Thoracic aorta (tissue), 2 donors: ENCODE measurements at regions not wholly inside any gene's neighbourhood (a gene's known extent, or its start where the extent isn't known, plus 50 kb on each side); places are given as distances from the start of the nearest gene placed in this dataset.

Experiments
- ATAC-seq: fragments of 150-250 bp; one replicate; pipeline ENCODE4 v1.8.0; 2017; ENCODE audit warnings: low read depth; ENCODE audit not compliant: insufficient number of reproducible peaks, low FRiP score
- DNase-seq: peaks from one replicate; pipeline ENCODE4 v3.0.0-alpha.2; 2020; ENCODE audit warnings: low spot score
- H3K27ac ChIP-seq, 2 donors: fragments of 200-600 bp; sonication (generic); 1 replicate in 1 of 2; 2 replicates in 1 of 2; pipeline ENCODE4 v1.5.1; 2016; ENCODE audit warnings: mild to moderate bottlenecking in 2 of 2, moderate library complexity in 2 of 2
- H3K27me3 ChIP-seq: fragments of 200-600 bp; sonication (generic); replicated peaks from 2 replicates; pipeline ENCODE4 v1.6.0; 2016; ENCODE audit warnings: mild to moderate bottlenecking; ENCODE audit not compliant: insufficient read depth
- H3K36me3 ChIP-seq: fragments of 200-600 bp; sonication (generic); one replicate; pipeline ENCODE4 v1.5.1; 2016
- H3K4me1 ChIP-seq, 2 donors: fragments of 200-600 bp; sonication (generic); 1 replicate in 1 of 2; 2 replicates in 1 of 2; pipeline versions ENCODE4 v1.5.1 to v1.6.0; 2016; ENCODE audit warnings: low read depth in 2 of 2, mild to moderate bottlenecking in 1 of 2; ENCODE audit not compliant: control insufficient read depth in 1 of 2
- H3K4me3 ChIP-seq: fragments of 200-600 bp; sonication (generic); 2 replicates; pipeline ENCODE4 v1.5.1; 2016; ENCODE audit warnings: mild to moderate bottlenecking
- H3K9me3 ChIP-seq: fragments of 200-600 bp; sonication (generic); 2 replicates; pipeline ENCODE4 v1.5.1; 2016
- CTCF ChIP-seq: fragments of 200-600 bp; sonication (generic); IDR thresholded peaks from one replicate; pipeline ENCODE4 v1.5.1; 2019; ENCODE audit warnings: antibody characterized with exemption

- Histone ChIP-seq H3K27me3 (no peaks in the 10 kb centered on the region), H3K9me3 (no peaks in the 10 kb centered on the region), H3K36me3 (no peaks in the 10 kb centered on the region), H3K4me1 (no peaks in the 10 kb centered on the region), H3K27ac (no peak overlapping the region), H3K4me3 (no peak overlapping the region)
- ATAC-seq (no peak), DNase-seq (no peak)
- TF ChIP-seq CTCF, result no peak
Observed at GRCh38 chr13:76703621-76704288, 182.4 kb downstream of the KCTD12 start.

- Histone ChIP-seq H3K4me3 (no peak overlapping the region), H3K9me3 (no peaks in the 10 kb centered on the region), H3K27ac (no peak overlapping the region), H3K4me1 (no peaks in the 10 kb centered on the region), H3K27me3 (no peaks in the 10 kb centered on the region), H3K36me3 (no peaks in the 10 kb centered on the region)
- TF ChIP-seq CTCF, result no peak
- ATAC-seq (no peak), DNase-seq (no peak)
Observed at GRCh38 chr13:76703216-76703615, 183.0 kb downstream of the KCTD12 start.

- no peaks in the 10 kb centered on the region for H3K4me1 ChIP-seq
Observed at GRCh38 chr13:76697288-76697687, 188.9 kb downstream of the KCTD12 start.

GRCh38 chr13:76696370-76696769 is 189.8 kb downstream of the KCTD12 start:
- DNase-seq, result no peak
- H3K36me3 ChIP-seq, result no peaks in the 10 kb centered on the region
- ATAC-seq, result no peak
- no peak overlapping the region for H3K27ac ChIP-seq
- no peaks in the 10 kb centered on the region for H3K4me1 ChIP-seq
- TF ChIP-seq CTCF, result no peak
- no peak overlapping the region for H3K4me3 ChIP-seq
- H3K9me3 ChIP-seq, result no peaks in the 10 kb centered on the region
- no peaks in the 10 kb centered on the region for H3K27me3 ChIP-seq

More at GRCh38 chr13:76697288-76697687, 188.9 kb downstream of the KCTD12 start:
- TF ChIP-seq CTCF, result no peak
- Histone ChIP-seq H3K27me3 (no peaks in the 10 kb centered on the region), H3K27ac (no peak overlapping the region), H3K9me3 (no peaks in the 10 kb centered on the region), H3K36me3 (no peaks in the 10 kb centered on the region), H3K4me3 (no peak overlapping the region)
- ATAC-seq (no peak), DNase-seq (no peak)

- ATAC-seq, result no peak
- no peak for TF ChIP-seq CTCF
Observed at GRCh38 chr13:76693086-76693485, 193.1 kb downstream of the KCTD12 start.

More at GRCh38 chr13:76693086-76693485, 193.1 kb downstream of the KCTD12 start:
- Histone ChIP-seq H3K9me3 (no peaks in the 10 kb centered on the region), H3K4me3 (no peak overlapping the region), H3K27me3 (no peaks in the 10 kb centered on the region), H3K27ac (no peak overlapping the region), H3K4me1 (peaks cover 0 to 2% of the 10 kb centered on the region in 2 donors), H3K36me3 (no peaks in the 10 kb centered on the region)
- DNase-seq, result no peak
